Calu3 (cell line): ENCODE measurements at regions not wholly inside any gene's neighbourhood (a gene's known extent, or its start where the extent isn't known, plus 50 kb on each side); places are given as distances from the start of the nearest gene placed in this dataset.

ENCODE experiments used
- BruUV-seq: library from RNA; stranded (reverse); fragments of 400-500 nt; replicated peaks from 2 replicates; lab custom pipeline; 2021; lab: Mats Ljungman, UMichigan
- CTCF ChIA-PET: fragments of 300-600 bp; sonication (Branson Sonifier 250); formaldehyde crosslinking; loops from one replicate; lab custom pipeline; 2022; ENCODE audit warnings: antibody characterized with exemption; lab: Charles Lee
- DNase-seq: peaks from one replicate; pipeline ENCODE4 v3.0.0; 2022
- H3K27ac Mint-ChIP-seq: one replicate; pipeline ENCODE4 v1.8.0; 2022; ENCODE audit warnings: mixed read lengths; ENCODE audit not compliant: unreplicated experiment
- H3K27me3 Mint-ChIP-seq: one replicate; pipeline ENCODE4 v1.8.0; 2022; ENCODE audit warnings: mixed read lengths; ENCODE audit not compliant: unreplicated experiment
- H3K36me3 Mint-ChIP-seq: one replicate; pipeline ENCODE4 v1.8.0; 2022; ENCODE audit warnings: mild to moderate bottlenecking, moderate library complexity, mixed read lengths; ENCODE audit not compliant: insufficient read depth, unreplicated experiment
- H3K4me1 Mint-ChIP-seq: one replicate; pipeline ENCODE4 v1.8.0; 2022; ENCODE audit warnings: mild to moderate bottlenecking, low read depth, mixed read lengths; ENCODE audit not compliant: unreplicated experiment
- H3K4me3 Mint-ChIP-seq: one replicate; pipeline ENCODE4 v1.8.0; 2022; ENCODE audit warnings: mild to moderate bottlenecking, low read depth, moderate library complexity, mixed read lengths; ENCODE audit not compliant: unreplicated experiment
- H3K9me3 Mint-ChIP-seq: one replicate; pipeline ENCODE4 v1.8.0; 2022; ENCODE audit warnings: low read depth, mixed read lengths; ENCODE audit not compliant: unreplicated experiment
- CTCF ChIP-seq: fragments of 200-600 bp; IDR thresholded peaks from one replicate; pipeline ENCODE4 v1.8.0; 2022; ENCODE audit warnings: antibody characterized with exemption; ENCODE audit not compliant: unreplicated experiment
- intact Hi-C: fragments of 100-400 bp; cut with micrococcal nuclease; formaldehyde crosslinking; loops from one replicate; pipeline ENCODE4 v1.10.0; 2022; ENCODE audit not compliant: unreplicated experiment

GRCh38 chr19:31838163-31838815 lies 489.1 kb upstream of the TSHZ3 start:
- no peaks in the 10 kb centered on the region for H3K4me1 Mint-ChIP-seq
- intact Hi-C loops: no loop called here
- no peaks in the 10 kb centered on the region for H3K27me3 Mint-ChIP-seq
- no peak for TF ChIP-seq CTCF
- BruUV-seq: no TSS peak
- no peak overlapping the region for H3K4me3 Mint-ChIP-seq
- CTCF ChIA-PET: interaction anchor here (0.6 kb wide), 1 partner anchor 1493 kb away, joined by 3 read pairs; no protein-coding TSS in a partner anchor
- DNase-seq: no peak
- H3K36me3 Mint-ChIP-seq: no peaks in the 10 kb centered on the region
- peaks cover 22% of the 10 kb centered on the region for H3K9me3 Mint-ChIP-seq
- no peak overlapping the region for H3K27ac Mint-ChIP-seq

GRCh38 chr19:31840371-31840770 lies 491.1 kb upstream of the TSHZ3 start:
- TF ChIP-seq CTCF: no peak
- CTCF ChIA-PET: no interaction called here

GRCh38 chr19:31841755-31842154 lies 492.5 kb upstream of the TSHZ3 start:
- H3K4me3 Mint-ChIP-seq: no peak overlapping the region
- no TSS peak for BruUV-seq
- TF ChIP-seq CTCF: no peak
- no peaks in the 10 kb centered on the region for H3K27me3 Mint-ChIP-seq
- CTCF ChIA-PET: no interaction called here
- no peaks in the 10 kb centered on the region for H3K36me3 Mint-ChIP-seq
- H3K27ac Mint-ChIP-seq: no peak overlapping the region
- DNase-seq: no peak
- intact Hi-C loops: no loop called here
- H3K9me3 Mint-ChIP-seq: peaks cover 33% of the 10 kb centered on the region
- H3K4me1 Mint-ChIP-seq: no peaks in the 10 kb centered on the region

More at GRCh38 chr19:31840371-31840770, 491.1 kb upstream of the TSHZ3 start:
- Mint-ChIP-seq H3K4me1 (no peaks in the 10 kb centered on the region), H3K36me3 (no peaks in the 10 kb centered on the region), H3K27me3 (no peaks in the 10 kb centered on the region), H3K4me3 (no peak overlapping the region), H3K27ac (no peak overlapping the region), H3K9me3 (peaks cover 28% of the 10 kb centered on the region)
- no TSS peak for BruUV-seq
- no peak for DNase-seq
- intact Hi-C loops: no loop called here

- Mint-ChIP-seq H3K4me3 (no peak overlapping the region), H3K27me3 (no peaks in the 10 kb centered on the region), H3K9me3 (peaks cover 38% of the 10 kb centered on the region), H3K36me3 (no peaks in the 10 kb centered on the region), H3K4me1 (no peaks in the 10 kb centered on the region), H3K27ac (no peak overlapping the region)
- TF ChIP-seq CTCF: no peak
- DNase-seq: no peak
- intact Hi-C loops: no loop called here
- BruUV-seq: no TSS peak
- CTCF ChIA-PET: no interaction called here
Measured at GRCh38 chr19:31863122-31863521, 482.3 kb upstream of the ZNF507 start.
